ENCODE measurements at regions not wholly inside any gene's neighbourhood (a gene's known extent, or its start where the extent isn't known, plus 50 kb on each side); places are given as distances from the start of the nearest gene placed in this dataset.

- TF ChIP-seq CTCF (IDR thresholded peaks at IDR 0.05; ENCODE audit: insufficient read depth, low read depth, low read length) (no peak), EZH2 (IDR thresholded peaks at IDR 0.05; ENCODE audit: insufficient read depth, low read length) (no peak)
Measured at GRCh38 chr5:17358031-17358430, 140.0 kb upstream of the TAF11L2 start.

All from astrocyte (in vitro differentiated cells and primary cell).